ENCODE measurements at regions not wholly inside any gene's neighbourhood (a gene's known extent, or its start where the extent isn't known, plus 50 kb on each side); places are given as distances from the start of the nearest gene placed in this dataset.

DNA sequence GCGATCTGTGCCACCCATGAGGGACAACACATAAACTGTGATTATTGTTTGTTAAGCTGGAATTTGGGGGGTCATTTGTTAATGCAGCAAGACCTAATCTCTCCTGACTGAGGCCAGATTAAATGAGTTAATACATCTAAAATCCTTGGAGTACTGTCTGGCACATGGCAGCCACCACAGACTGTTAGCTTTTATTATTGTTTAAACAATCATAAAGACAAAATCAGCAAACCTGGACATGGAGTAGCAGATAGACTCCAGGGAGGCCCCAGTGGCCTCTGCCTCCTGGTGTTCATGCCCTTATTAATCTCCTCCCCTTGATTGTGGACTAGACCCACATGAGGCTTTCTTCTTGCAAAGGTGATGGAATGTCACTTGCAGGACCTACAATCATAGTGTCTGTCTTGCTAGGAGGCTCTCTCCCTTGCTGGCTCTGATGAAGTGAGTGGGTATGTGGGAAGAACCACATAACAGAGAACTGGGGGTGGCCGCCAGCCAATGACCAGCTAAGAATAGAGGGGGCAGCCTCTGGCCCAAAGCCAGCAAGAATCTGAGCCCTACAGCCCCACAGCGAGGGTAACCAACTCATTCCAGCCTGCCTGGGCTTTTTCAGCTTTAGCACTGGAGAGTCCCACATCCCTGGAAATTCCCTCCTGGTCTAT is 142.0 kb downstream of the SCARB1 start:
- TF ChIP-seq, protein P1, sequence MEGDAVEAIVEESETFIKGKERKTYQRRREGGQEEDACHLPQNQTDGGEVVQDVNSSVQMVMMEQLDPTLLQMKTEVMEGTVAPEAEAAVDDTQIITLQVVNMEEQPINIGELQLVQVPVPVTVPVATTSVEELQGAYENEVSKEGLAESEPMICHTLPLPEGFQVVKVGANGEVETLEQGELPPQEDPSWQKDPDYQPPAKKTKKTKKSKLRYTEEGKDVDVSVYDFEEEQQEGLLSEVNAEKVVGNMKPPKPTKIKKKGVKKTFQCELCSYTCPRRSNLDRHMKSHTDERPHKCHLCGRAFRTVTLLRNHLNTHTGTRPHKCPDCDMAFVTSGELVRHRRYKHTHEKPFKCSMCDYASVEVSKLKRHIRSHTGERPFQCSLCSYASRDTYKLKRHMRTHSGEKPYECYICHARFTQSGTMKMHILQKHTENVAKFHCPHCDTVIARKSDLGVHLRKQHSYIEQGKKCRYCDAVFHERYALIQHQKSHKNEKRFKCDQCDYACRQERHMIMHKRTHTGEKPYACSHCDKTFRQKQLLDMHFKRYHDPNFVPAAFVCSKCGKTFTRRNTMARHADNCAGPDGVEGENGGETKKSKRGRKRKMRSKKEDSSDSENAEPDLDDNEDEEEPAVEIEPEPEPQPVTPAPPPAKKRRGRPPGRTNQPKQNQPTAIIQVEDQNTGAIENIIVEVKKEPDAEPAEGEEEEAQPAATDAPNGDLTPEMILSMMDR (IDR thresholded peaks at IDR 0.05; ENCODE audit: low read length): no peak
- TF ChIP-seq EZH2 (IDR thresholded peaks at IDR 0.05; ENCODE audit: borderline replicate concordance, low read length): no peak

Measured in OCI-LY1 (cell line).